ENCODE measurements at regions not wholly inside any gene's neighbourhood (a gene's known extent, or its start where the extent isn't known, plus 50 kb on each side); places are given as distances from the start of the nearest gene placed in this dataset.

GRCh38 chr3:10599017-10599416 lies 93.6 kb upstream of the ATP2B2 start:
- 33 to 37% methylated on average over 6 of the region's 6 CpGs for WGBS, 2 experiments (ENCODE audit: low coverage in 1 of 2, low lambda C conversion rate in 2 of 2, missing lambda C conversion rate in 2 of 2)
- in situ Hi-C loops (cut with MboI) = no loop called here
- DNase-seq = no peak

GRCh38 chr3:10599444-10599843 lies 94.1 kb upstream of the ATP2B2 start:
- Histone ChIP-seq H3K4me3 (no peak overlapping the region), H3K27me3 (replicated peaks; ENCODE audit: insufficient read depth) (peaks cover 5% of the 10 kb centered on the region), H3K79me2 (ENCODE audit: insufficient read depth) (no peaks in the 10 kb centered on the region), H3F3A (ENCODE audit: insufficient read depth) (no peaks in the 10 kb centered on the region), H3K4me2 (ENCODE audit: unreplicated experiment) (no peak overlapping the region), H3K9me3 (ENCODE audit: low read depth) (no peaks in the 10 kb centered on the region), H3K9me2 (ENCODE audit: insufficient read depth) (no peaks in the 10 kb centered on the region), H3K36me3 (ENCODE audit: low read depth) (no peaks in the 10 kb centered on the region), H4K20me1 (ENCODE audit: insufficient read depth) (no peaks in the 10 kb centered on the region), H3K27ac (no peak overlapping the region), H2AFZ (no peak overlapping the region), H3K9ac (no peak overlapping the region), H3K4me1 (ENCODE audit: insufficient read depth) (no peaks in the 10 kb centered on the region)
- DNase-seq = no peak
- in situ Hi-C loops (cut with MboI) = no loop called here
- 30 to 31% methylated on average over 9 of the region's 9 CpGs for WGBS, 2 experiments (ENCODE audit: low coverage in 1 of 2, low lambda C conversion rate in 2 of 2, missing lambda C conversion rate in 2 of 2)
- TF ChIP-seq EZH2 (IDR thresholded peaks at IDR 0.05; ENCODE audit: insufficient read depth, poor library complexity, severe bottlenecking) (no peak), EZH2phosphoT487 (IDR thresholded peaks at IDR 0.05; ENCODE audit: insufficient read depth, low read depth) (no peak)

More at GRCh38 chr3:10599017-10599416, 93.6 kb upstream of the ATP2B2 start:
- TF ChIP-seq EZH2 (IDR thresholded peaks at IDR 0.05; ENCODE audit: insufficient read depth, poor library complexity, severe bottlenecking) (no peak), EZH2phosphoT487 (IDR thresholded peaks at IDR 0.05; ENCODE audit: insufficient read depth, low read depth) (no peak)
- Histone ChIP-seq H3K9ac (no peak overlapping the region), H3K79me2 (ENCODE audit: insufficient read depth) (no peaks in the 10 kb centered on the region), H3K27ac (no peak overlapping the region), H3K9me3 (ENCODE audit: low read depth) (no peaks in the 10 kb centered on the region), H3K4me1 (ENCODE audit: insufficient read depth) (no peaks in the 10 kb centered on the region), H3K27me3 (replicated peaks; ENCODE audit: insufficient read depth) (peaks cover 5% of the 10 kb centered on the region), H3K36me3 (ENCODE audit: low read depth) (no peaks in the 10 kb centered on the region), H4K20me1 (ENCODE audit: insufficient read depth) (no peaks in the 10 kb centered on the region), H3K9me2 (ENCODE audit: insufficient read depth) (no peaks in the 10 kb centered on the region), H3F3A (ENCODE audit: insufficient read depth) (no peaks in the 10 kb centered on the region), H3K4me3 (no peak overlapping the region), H3K4me2 (ENCODE audit: unreplicated experiment) (no peak overlapping the region), H2AFZ (no peak overlapping the region)

GRCh38 chr3:10600296-10600714 lies 94.9 kb upstream of the ATP2B2 start:
- in situ Hi-C loops (cut with MboI) = no loop called here
- H2AFZ ChIP-seq = no peak overlapping the region
- no peaks in the 10 kb centered on the region for H3K4me1 ChIP-seq (ENCODE audit: insufficient read depth)
- peaks cover 5% of the 10 kb centered on the region for H3K27me3 ChIP-seq (replicated peaks; ENCODE audit: insufficient read depth)
- no peaks in the 10 kb centered on the region for H4K20me1 ChIP-seq (ENCODE audit: insufficient read depth)
- TF ChIP-seq EZH2phosphoT487 (IDR thresholded peaks at IDR 0.05; ENCODE audit: insufficient read depth, low read depth) (no peak), EZH2 (IDR thresholded peaks at IDR 0.05; ENCODE audit: insufficient read depth, poor library complexity, severe bottlenecking) (no peak)
- H3K9ac ChIP-seq = no peak overlapping the region
- H3K9me3 ChIP-seq (ENCODE audit: low read depth) = no peaks in the 10 kb centered on the region
- no peak for DNase-seq
- H3K4me3 ChIP-seq = no peak overlapping the region
- H3K79me2 ChIP-seq (ENCODE audit: insufficient read depth) = no peaks in the 10 kb centered on the region
- 8% methylated on average over 8 of the region's 8 CpGs for WGBS, 2 experiments (ENCODE audit: low coverage in 1 of 2, low lambda C conversion rate in 2 of 2, missing lambda C conversion rate in 2 of 2)
- H3K4me2 ChIP-seq (ENCODE audit: unreplicated experiment) = no peak overlapping the region
- H3K9me2 ChIP-seq (ENCODE audit: insufficient read depth) = no peaks in the 10 kb centered on the region
- no peaks in the 10 kb centered on the region for H3F3A ChIP-seq (ENCODE audit: insufficient read depth)
- no peak overlapping the region for H3K27ac ChIP-seq
- H3K36me3 ChIP-seq (ENCODE audit: low read depth) = no peaks in the 10 kb centered on the region

- H3K27ac ChIP-seq = no peak overlapping the region
- TF ChIP-seq EZH2 (IDR thresholded peaks at IDR 0.05; ENCODE audit: insufficient read depth, poor library complexity, severe bottlenecking) (no peak), EZH2phosphoT487 (IDR thresholded peaks at IDR 0.05; ENCODE audit: insufficient read depth, low read depth) (no peak)
- in situ Hi-C loops (cut with MboI) = no loop called here
- H3K4me2 ChIP-seq (ENCODE audit: unreplicated experiment) = no peak overlapping the region
- no peaks in the 10 kb centered on the region for H3K4me1 ChIP-seq (ENCODE audit: insufficient read depth)
- no peaks in the 10 kb centered on the region for H3K36me3 ChIP-seq (ENCODE audit: low read depth)
- H3K27me3 ChIP-seq (replicated peaks; ENCODE audit: insufficient read depth) = peaks cover 5% of the 10 kb centered on the region
- H2AFZ ChIP-seq = no peak overlapping the region
- no peaks in the 10 kb centered on the region for H3K9me3 ChIP-seq (ENCODE audit: low read depth)
- peak; percentile 9 for DNase-seq
- 40 to 52% methylated on average over 5 of the region's 5 CpGs for whole genome bisulfite sequencing, 2 experiments (ENCODE audit: low coverage in 1 of 2, low lambda C conversion rate in 2 of 2, missing lambda C conversion rate in 2 of 2)
- H4K20me1 ChIP-seq (ENCODE audit: insufficient read depth) = no peaks in the 10 kb centered on the region
- no peaks in the 10 kb centered on the region for H3F3A ChIP-seq (ENCODE audit: insufficient read depth)
- no peak overlapping the region for H3K9ac ChIP-seq
- H3K4me3 ChIP-seq = no peak overlapping the region
- no peaks in the 10 kb centered on the region for H3K79me2 ChIP-seq (ENCODE audit: insufficient read depth)
- H3K9me2 ChIP-seq (ENCODE audit: insufficient read depth) = no peaks in the 10 kb centered on the region
Observed at GRCh38 chr3:10600726-10601125, 95.3 kb upstream of the ATP2B2 start.
